Endothelial cell of umbilical vein (primary cell): ENCODE measurements at regions not wholly inside any gene's neighbourhood (a gene's known extent, or its start where the extent isn't known, plus 50 kb on each side); places are given as distances from the start of the nearest gene placed in this dataset.

ENCODE experiments used
- BruUV-seq: library from RNA; stranded (reverse); fragments of 400-500 nt; replicated peaks from 2 replicates; lab custom pipeline; 2021; lab: Mats Ljungman, UMichigan
- CTCF ChIA-PET: fragments of 300-600, 350-600 bp; sonication (Branson Sonifier 250); formaldehyde crosslinking; loops from one replicate; lab custom pipeline; 2021; ENCODE audit warnings: antibody characterized with exemption, inconsistent platforms; lab: Charles Lee
- POLR2A ChIA-PET: fragments of 300-600, 350-600 bp; sonication (Branson Sonifier 250); formaldehyde crosslinking; loops from one replicate; lab custom pipeline; 2021; ENCODE audit warnings: antibody characterized with exemption, inconsistent platforms; lab: Charles Lee
- DNase-seq: peaks from one replicate; pipeline ENCODE4 v3.0.0-alpha.2; 2011; ENCODE audit warnings: low read depth, low spot score
- FAIRE-seq: peaks from 2 replicates; lab custom pipeline; 2011; peaks lifted over from hg19 to GRCh38; lab: Jason Lieb, UNC
- H2AFZ ChIP-seq: 2 replicates; pipeline ENCODE4 v1.6.0; 2012; ENCODE audit warnings: low read depth, low read length, control low read depth, inconsistent platforms
- H3K27ac ChIP-seq: 2 replicates; pipeline ENCODE4 v1.5.1; 2011; ENCODE audit warnings: low read depth, mild to moderate bottlenecking, control low read depth, low read length, moderate library complexity; ENCODE audit not compliant: insufficient read depth
- H3K27me3 ChIP-seq, 2 experiments: 2 replicates each; pipeline versions ENCODE4 v1.6.0 to v1.6.1; 2011; ENCODE audit warnings: low read length in 2 of 2, mixed read lengths in 1 of 2; ENCODE audit not compliant: control insufficient read depth in 2 of 2, insufficient read depth in 2 of 2
- H3K36me3 ChIP-seq, 2 experiments: 2 replicates in 1 of 2; 3 replicates in 1 of 2; pipeline ENCODE4 v1.5.1; 2011; ENCODE audit warnings: low read length in 2 of 2, mild to moderate bottlenecking in 1 of 2, moderate library complexity in 1 of 2; ENCODE audit not compliant: control insufficient read depth in 2 of 2, insufficient read depth in 2 of 2; ENCODE audit errors: extremely low read depth in 1 of 2
- H3K4me1 ChIP-seq: 3 replicates; pipeline ENCODE4 v1.5.1; 2011; ENCODE audit warnings: mild to moderate bottlenecking, low read length; ENCODE audit not compliant: control insufficient read depth, insufficient read depth; ENCODE audit errors: extremely low read depth
- H3K4me2 ChIP-seq: 2 replicates; pipeline ENCODE4 v1.6.1; 2011; ENCODE audit warnings: low read length, control low read depth, mixed read lengths; ENCODE audit not compliant: insufficient read depth
- H3K4me3 ChIP-seq, 3 experiments: fragments of 200-600 bp in 1 of 3; sonication (generic), shearing (Covaris generic) in 1 of 3; replicated peaks in 1 of 3; 2 replicates each; pipeline ENCODE4 v1.5.1; 2011 to 2016; ENCODE audit warnings: control low read depth in 3 of 3, low read length in 3 of 3, mild to moderate bottlenecking in 2 of 3, inconsistent platforms in 1 of 3, low read depth in 1 of 3, moderate library complexity in 1 of 3; ENCODE audit not compliant: insufficient read depth in 1 of 3
- H3K79me2 ChIP-seq: 2 replicates; pipeline ENCODE4 v1.6.0; 2012; ENCODE audit warnings: low read length, inconsistent platforms; ENCODE audit not compliant: control insufficient read depth, insufficient read depth
- H3K9ac ChIP-seq: replicated peaks from 2 replicates; pipeline ENCODE3; 2011; ENCODE audit warnings: low read length, control low read depth; ENCODE audit not compliant: insufficient read depth; ENCODE audit errors: extremely low read depth
- H3K9me1 ChIP-seq: replicated peaks from 3 replicates; pipeline ENCODE4 v1.6.0; 2011; ENCODE audit warnings: mild to moderate bottlenecking, low read length; ENCODE audit not compliant: control insufficient read depth, insufficient read depth; ENCODE audit errors: extremely low read depth
- H3K9me3 ChIP-seq: replicated peaks from 2 replicates; pipeline ENCODE4 v1.5.1; 2012; ENCODE audit warnings: low read length, inconsistent platforms; ENCODE audit not compliant: control insufficient read depth, insufficient read depth
- H4K20me1 ChIP-seq: replicated peaks from 2 replicates; pipeline ENCODE3; 2011; ENCODE audit warnings: mild to moderate bottlenecking, low read length; ENCODE audit not compliant: control insufficient read depth, insufficient read depth; ENCODE audit errors: extremely low read depth
- CTCF ChIP-seq, 2 donors: IDR thresholded peaks; 1 replicate in 1 of 2; 2 replicates in 1 of 2; pipeline ENCODE4 v1.5.1; 2011; ENCODE audit warnings: low read length in 2 of 2, mild to moderate bottlenecking in 2 of 2, moderate library complexity in 2 of 2, control low read depth in 1 of 2, inconsistent platforms in 1 of 2, low read depth in 1 of 2; ENCODE audit not compliant: insufficient read depth in 1 of 2; ENCODE audit errors: extremely low read depth in 1 of 2
- EZH2 ChIP-seq: IDR thresholded peaks from 2 replicates; pipeline ENCODE4 v1.6.1; 2012; ENCODE audit warnings: borderline replicate concordance, low read depth, mild to moderate bottlenecking, moderate library complexity, low read length, inconsistent platforms; ENCODE audit not compliant: severe bottlenecking
- FOS ChIP-seq: IDR thresholded peaks from 2 replicates; pipeline ENCODE4 v1.6.1; 2011; ENCODE audit warnings: mild to moderate bottlenecking, low read length, moderate library complexity, borderline replicate concordance; ENCODE audit not compliant: insufficient read depth
- GATA2 ChIP-seq: IDR thresholded peaks from 2 replicates; pipeline ENCODE4 v1.7.0; 2011; ENCODE audit warnings: low read depth, mild to moderate bottlenecking, moderate library complexity, mixed read lengths, low read length; ENCODE audit not compliant: insufficient read length, insufficient read depth
- JUN ChIP-seq: IDR thresholded peaks from 2 replicates; pipeline ENCODE4 v1.6.1; 2011; ENCODE audit warnings: borderline replicate concordance, low read depth; ENCODE audit not compliant: insufficient read length, insufficient read depth
- MAX ChIP-seq: IDR thresholded peaks from 2 replicates; pipeline ENCODE4 v1.6.1; 2011; ENCODE audit not compliant: insufficient read depth, insufficient read length
- MYC ChIP-seq: IDR thresholded peaks from one replicate; pipeline ENCODE4 v1.6.1; 2011; ENCODE audit warnings: mild to moderate bottlenecking, low read depth, low read length
- POLR2A ChIP-seq: IDR thresholded peaks from 2 replicates; pipeline ENCODE4 v1.6.1; 2012; ENCODE audit warnings: low read depth, mild to moderate bottlenecking, control low read depth, low read length
- POLR2AphosphoS5 ChIP-seq: IDR thresholded peaks from 2 replicates; pipeline ENCODE4 v1.6.1; 2012; ENCODE audit warnings: low read depth, mild to moderate bottlenecking, control low read depth, low read length, moderate library complexity; ENCODE audit not compliant: insufficient read depth
- dilution Hi-C: fragments of 300-500 bp; cut with MboI; formaldehyde crosslinking; loops from one replicate; pipeline ENCODE4 v1.15.0; 2019; ENCODE audit warnings: low sequenced_read_pairs; ENCODE audit not compliant: extremely low pct_ligation_motif_present
- intact Hi-C: fragments of 100-400 bp; cut with micrococcal nuclease; formaldehyde crosslinking; loops from one replicate; pipeline ENCODE4 v1.10.0; 2022

GRCh38 chr1:239539051-239539450 is 152.7 kb downstream of the CHRM3 start:
- intact Hi-C loops = no loop called here
- Histone ChIP-seq H3K9me1 (no peaks in the 10 kb centered on the region), H3K9ac (no peak overlapping the region), H3K36me3 (no peaks in the 10 kb centered on the region), H3K27ac (no peak overlapping the region), H3K9me3 (peaks cover 2% of the 10 kb centered on the region), H2AFZ (no peak overlapping the region), H3K79me2 (no peaks in the 10 kb centered on the region), H4K20me1 (no peaks in the 10 kb centered on the region), H3K27me3 (no peaks in the 10 kb centered on the region), H3K4me2 (no peak overlapping the region), H3K4me3 (no peak overlapping the region), H3K4me1 (no peaks in the 10 kb centered on the region)
- dilution Hi-C loops = no loop called here
- ChIA-PET CTCF (no interaction called here), POLR2A (no interaction called here)
- no peak for TF ChIP-seq MYC
- no peak for TF ChIP-seq FOS
- TF ChIP-seq POLR2A = no peak
- no peak for TF ChIP-seq GATA2
- no peak for TF ChIP-seq EZH2
- TF ChIP-seq CTCF (IDR thresholded peaks at IDR 0.05; ENCODE audit: extremely low read depth in 1 of 2, insufficient read depth in 1 of 2, low read depth in 1 of 2, low read length in 2 of 2) = no peak
- no peak for TF ChIP-seq MAX
- no peak for TF ChIP-seq POLR2AphosphoS5
- TF ChIP-seq JUN = no peak
- DNase-seq (no peak), FAIRE-seq (no peak)
- BruUV-seq = no TSS peak
